Stimulated activated naive CD4-positive, alpha-beta T cell (primary cell): ENCODE measurements at regions not wholly inside any gene's neighbourhood (a gene's known extent, or its start where the extent isn't known, plus 50 kb on each side); places are given as distances from the start of the nearest gene placed in this dataset.

ENCODE experiments used
- DNase-seq, 6 experiments: peaks; one replicate each; lab custom pipeline; 2025; lab: John Stamatoyannopoulos, UW

GRCh38 chr11:128328955-128329551 lies 258.3 kb downstream of the ETS1 start:
- DNase-seq: peak in 5 of 6 experiments; percentile 35 to 72 (median 62)

GRCh38 chr11:128327274-128327673 lies 260.1 kb downstream of the ETS1 start:
- no peak for DNase-seq

- DNase-seq: no peak
Measured at GRCh38 chr11:128326791-128327190, 260.6 kb downstream of the ETS1 start.

- DNase-seq: peak; percentile 63 to 89 (median 76)
Measured at GRCh38 chr11:128324531-128325141, 262.7 kb downstream of the ETS1 start.

GRCh38 chr11:128324051-128324481 lies 263.3 kb downstream of the ETS1 start:
- peak in 1 of 6 experiments; percentile 34 for DNase-seq

GRCh38 chr11:128323381-128323780 lies 264.0 kb downstream of the ETS1 start:
- DNase-seq: peak in 4 of 6 experiments; percentile 11 to 65 (median 47)

- DNase-seq: peak; percentile 50 to 69 (median 57)
Measured at GRCh38 chr11:128318856-128319474, 268.4 kb downstream of the ETS1 start.

- no peak for DNase-seq
Measured at GRCh38 chr11:128316541-128317227, 270.7 kb downstream of the ETS1 start.

GRCh38 chr11:128315933-128316332 lies 271.4 kb downstream of the ETS1 start:
- no peak for DNase-seq

GRCh38 chr11:128313931-128314330 lies 273.4 kb downstream of the ETS1 start:
- no peak for DNase-seq

- peak in 2 of 6 experiments; percentile 21 to 30 for DNase-seq
Measured at GRCh38 chr11:128311742-128312719, 275.3 kb downstream of the ETS1 start.

- no peak for DNase-seq
Measured at GRCh38 chr11:128310676-128311445, 276.5 kb downstream of the ETS1 start.

GRCh38 chr11:128310005-128310404 lies 277.4 kb downstream of the ETS1 start:
- DNase-seq: no peak

- no peak for DNase-seq
Measured at GRCh38 chr11:128308794-128309193, 278.6 kb downstream of the ETS1 start.

GRCh38 chr11:128305588-128305987 lies 281.8 kb downstream of the ETS1 start:
- DNase-seq: peak in 1 of 6 experiments; percentile 63

GRCh38 chr11:128304666-128305485 lies 282.5 kb downstream of the ETS1 start:
- DNase-seq: peak in 3 of 6 experiments; percentile 74 to 84 (median 80)

- DNase-seq: no peak
Measured at GRCh38 chr11:128304116-128304515, 283.2 kb downstream of the ETS1 start.

GRCh38 chr11:128303383-128303782 lies 284.0 kb downstream of the ETS1 start:
- no peak for DNase-seq

- peak; percentile 41 to 95 (median 81) for DNase-seq
Measured at GRCh38 chr11:128302425-128303186, 284.8 kb downstream of the ETS1 start.
